ENCODE measurements at regions not wholly inside any gene's neighbourhood (a gene's known extent, or its start where the extent isn't known, plus 50 kb on each side); places are given as distances from the start of the nearest gene placed in this dataset.
"Not testable (repeated sequence)": the region's sequence is repeated elsewhere in the genome, so short reads cannot be mapped to it uniquely, and the experiment has no call there.

DNA sequence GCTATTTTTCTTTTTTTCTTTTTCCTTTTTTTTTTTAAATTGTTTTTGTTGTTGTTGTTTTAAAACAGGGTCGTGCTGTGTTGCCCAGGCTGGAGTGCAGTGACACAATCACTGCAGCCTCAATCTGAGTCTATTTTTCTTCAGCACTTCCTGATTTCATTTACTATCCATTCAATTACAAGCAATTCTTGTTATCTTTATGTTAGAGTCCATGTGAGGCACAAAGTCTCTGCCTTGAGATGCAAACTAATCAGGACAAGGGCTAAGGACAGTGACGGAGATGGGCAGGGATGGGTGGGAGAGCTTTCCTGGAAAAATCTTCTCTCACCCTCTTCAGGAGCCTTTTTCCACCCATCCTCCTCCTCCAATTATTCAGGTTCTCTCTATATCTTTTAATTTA lies 157.3 kb upstream of the AUTS2 start:
- no peak for DNase-seq

DNA sequence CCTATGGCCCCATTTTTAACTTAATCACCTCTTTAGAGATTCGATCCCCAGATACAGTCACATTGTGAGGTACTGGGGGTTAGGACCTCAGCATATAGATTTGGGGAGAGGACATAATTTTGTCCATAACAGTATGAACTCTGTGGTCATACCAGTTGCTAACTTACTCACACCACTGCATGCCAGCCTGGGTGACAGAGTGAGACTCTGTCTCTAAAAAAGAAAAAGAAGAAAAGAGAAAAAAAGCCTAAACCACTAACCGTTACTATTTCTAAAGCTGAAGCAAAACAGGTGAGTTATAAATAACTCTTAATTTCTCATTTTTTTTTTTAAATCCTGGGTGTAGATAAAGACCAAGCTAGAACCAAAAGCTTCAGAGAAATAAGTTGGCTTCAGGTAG lies 155.1 kb upstream of the AUTS2 start:
- no peak for DNase-seq

DNA sequence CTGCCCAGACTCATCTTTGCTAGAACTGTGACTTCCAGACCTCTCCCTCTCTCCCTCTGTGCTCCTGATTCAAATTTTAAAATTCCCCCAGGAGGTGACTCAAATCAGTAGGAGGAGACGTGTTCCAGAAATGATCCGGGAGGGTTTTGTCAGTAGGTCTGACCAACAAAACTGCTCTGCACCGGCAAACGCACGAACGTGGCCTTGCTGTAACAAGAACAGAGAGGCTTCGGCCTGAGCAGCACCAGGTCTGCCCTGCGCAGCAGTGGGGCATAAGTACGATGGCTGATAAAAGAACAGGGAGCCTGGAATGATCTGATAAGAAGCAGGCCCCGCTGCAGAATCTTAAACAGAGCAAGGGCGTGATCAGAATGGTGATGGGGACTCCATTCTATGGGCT lies 152.7 kb upstream of the AUTS2 start:
- DNase-seq, result no peak

DNA sequence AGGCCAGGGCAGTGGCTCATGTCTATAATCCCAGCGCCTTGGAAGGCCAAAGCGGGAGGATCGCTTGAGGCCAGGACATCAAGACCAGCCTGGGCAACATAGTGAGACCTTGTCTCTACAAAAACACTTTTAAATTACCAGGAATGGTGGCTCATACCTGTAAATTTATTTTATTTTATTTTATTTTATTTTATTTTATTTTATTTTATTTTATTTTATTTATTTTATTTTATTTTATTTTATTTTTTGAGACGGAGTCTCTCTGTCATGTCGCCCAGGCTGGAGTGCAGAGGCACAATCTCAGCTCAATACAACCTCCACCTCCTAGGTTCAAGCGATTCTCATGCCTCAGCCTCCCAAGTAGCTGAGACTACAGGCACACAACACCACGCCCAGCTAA lies 152.1 kb upstream of the AUTS2 start:
- not testable (repeated sequence) for DNase-seq

DNA sequence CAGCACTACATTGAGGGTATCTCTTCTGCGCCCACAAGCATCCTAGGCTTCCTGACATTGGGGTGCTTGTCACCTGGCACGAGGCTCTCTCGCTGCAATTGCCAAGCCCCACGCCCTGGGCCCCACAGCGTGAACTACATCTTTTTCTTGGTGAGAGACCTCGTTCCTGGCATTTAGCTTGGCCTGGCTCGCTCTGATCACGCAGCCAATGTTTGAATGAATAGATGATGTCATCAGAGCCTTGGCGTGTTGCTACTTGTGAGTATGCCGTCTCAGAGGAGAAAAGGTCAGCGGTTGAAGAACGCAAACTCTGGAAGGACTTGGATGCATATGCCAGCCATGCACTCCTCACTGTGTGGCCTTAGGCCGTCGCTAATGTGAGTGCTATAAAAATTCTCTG lies 150.2 kb upstream of the AUTS2 start:
- no peak for DNase-seq

DNA sequence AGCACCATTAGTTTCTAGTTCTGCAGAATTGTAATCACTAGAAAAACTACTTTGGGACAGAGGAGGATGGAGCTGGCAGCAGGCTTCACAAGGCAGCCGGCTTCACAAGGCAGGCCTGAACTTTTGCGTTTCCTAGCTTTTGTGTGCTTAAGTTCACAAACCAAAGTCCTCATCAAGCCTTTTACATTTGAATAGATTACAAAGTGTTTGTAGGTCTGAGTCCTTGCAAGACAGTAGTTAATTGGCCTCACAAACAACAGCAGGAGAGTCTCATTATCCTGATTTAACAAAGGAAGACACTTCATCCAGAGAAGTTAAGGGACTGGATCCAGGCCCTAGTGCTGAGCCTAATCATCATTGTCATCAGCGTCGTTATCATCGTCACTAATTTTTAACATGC lies 147.8 kb upstream of the AUTS2 start:
- no peak for DNase-seq

DNA sequence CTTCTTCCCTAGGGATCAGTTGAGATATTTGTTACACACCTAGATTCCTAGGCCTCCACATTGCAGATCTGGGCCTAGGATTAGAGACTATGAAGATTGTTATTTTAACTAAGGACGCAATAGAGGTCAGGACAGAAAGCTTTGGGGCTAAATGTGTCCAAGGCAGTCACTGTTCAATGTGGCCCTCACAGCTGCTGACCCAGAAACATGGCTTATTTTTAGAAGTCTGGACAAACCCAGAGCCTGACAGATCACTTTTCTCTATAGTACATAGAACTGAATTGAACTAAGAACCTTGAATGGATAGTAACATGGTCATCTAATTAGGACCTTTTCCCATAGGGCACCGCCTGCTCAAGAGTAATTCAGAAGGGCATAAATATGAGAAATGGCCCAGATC lies 146.6 kb upstream of the AUTS2 start:
- no peak for DNase-seq

DNA sequence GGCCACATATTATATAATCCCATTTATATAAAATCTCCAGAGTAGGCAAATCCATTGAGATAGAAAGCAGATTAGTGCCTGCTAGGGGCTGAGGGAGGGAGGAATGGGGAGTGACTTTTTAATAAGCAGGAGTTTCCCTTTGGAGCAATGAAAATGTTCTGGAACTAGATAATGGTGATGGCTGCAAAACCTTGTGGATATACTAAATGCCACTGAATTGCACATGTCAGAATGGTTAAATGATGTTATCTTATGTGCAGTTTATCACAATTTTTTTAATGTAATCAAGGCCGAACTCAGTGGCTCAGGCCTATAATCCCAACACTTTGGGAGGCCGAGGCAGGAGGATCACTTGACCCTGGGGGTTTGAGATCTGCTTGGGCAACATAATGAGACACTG lies 145.5 kb upstream of the AUTS2 start:
- no peak for DNase-seq

DNA sequence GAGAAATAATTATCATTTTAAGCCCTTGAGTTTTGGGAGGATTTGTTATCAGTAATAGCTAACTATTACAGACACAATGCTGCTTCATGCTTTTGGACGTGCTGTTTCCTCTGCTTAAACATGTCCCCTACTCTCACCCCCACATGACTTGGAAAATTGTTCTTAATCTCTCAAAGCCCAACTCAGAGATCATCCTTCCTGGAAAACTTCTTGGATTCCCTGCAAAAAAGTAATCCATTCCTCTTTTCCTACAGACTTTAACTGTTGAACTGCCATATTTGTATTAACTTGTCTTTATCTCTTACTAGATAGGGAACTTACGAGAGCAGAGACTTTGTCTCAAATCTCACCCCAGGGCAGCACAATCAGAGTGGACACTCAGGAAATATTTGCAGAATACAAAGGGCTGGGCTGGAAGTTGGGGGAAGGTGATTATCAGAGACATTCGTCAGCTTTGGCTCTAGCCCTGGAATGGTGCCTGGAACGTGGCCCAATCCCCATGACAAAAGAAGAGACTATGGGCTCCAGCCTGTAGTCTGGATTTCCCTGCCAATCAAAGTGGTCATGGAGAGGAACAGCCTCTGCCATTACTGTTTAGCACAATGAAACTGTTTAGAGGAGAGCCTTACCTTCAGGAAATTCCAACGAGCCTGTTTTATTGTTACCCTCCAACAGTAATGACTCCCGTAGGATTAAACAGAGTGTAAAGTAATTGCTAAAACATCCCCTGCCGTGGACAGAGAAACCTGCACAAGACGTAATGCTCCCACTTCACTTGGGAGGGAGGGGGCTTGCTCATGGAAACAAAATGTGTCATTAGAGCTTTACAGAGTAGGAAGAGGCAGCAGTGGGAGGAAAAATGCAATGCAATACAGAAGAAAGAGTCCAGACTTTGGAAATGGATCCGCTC lies 140.4 kb upstream of the AUTS2 start:
- peak; percentile 9 for DNase-seq

DNA sequence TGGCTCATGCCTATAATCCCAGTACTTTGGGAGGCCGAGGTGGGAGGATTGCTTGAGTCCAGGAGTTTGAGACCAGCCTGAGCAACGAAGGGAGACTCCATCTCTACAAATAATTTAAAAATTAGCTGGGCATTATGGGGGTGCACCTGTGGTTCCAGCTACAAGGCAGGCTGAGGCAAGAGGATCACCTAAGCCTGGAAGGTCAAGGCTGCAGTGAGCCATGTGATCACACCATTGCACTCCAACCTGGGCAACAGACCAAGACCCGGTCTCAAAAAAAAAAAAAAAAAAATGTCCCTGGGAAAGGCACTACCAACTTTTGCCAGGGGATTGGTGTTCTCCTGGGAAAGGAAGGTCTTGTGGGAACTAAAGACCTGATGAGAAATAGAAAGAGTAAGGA lies 134.2 kb upstream of the AUTS2 start:
- no peak for DNase-seq

DNA sequence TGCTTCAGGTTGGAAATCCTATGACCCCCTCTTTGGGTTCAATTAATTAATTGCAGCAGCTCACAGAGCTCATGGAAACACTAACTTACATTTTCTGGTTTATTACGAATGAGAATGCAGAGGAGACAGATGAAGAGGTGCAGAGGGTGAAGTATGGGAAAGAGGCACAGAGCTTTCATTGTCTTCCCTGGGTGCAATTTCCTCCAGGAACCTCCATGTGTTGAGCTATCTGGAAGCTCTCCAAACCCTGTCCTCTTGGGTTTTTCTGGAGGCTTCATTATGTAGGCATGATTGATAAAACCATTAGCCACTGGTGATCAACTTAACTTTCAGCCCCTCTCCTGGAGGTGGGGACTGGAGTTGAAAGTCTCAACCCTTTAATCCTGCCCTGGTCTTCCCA lies 133.0 kb upstream of the AUTS2 start:
- no peak for DNase-seq

DNA sequence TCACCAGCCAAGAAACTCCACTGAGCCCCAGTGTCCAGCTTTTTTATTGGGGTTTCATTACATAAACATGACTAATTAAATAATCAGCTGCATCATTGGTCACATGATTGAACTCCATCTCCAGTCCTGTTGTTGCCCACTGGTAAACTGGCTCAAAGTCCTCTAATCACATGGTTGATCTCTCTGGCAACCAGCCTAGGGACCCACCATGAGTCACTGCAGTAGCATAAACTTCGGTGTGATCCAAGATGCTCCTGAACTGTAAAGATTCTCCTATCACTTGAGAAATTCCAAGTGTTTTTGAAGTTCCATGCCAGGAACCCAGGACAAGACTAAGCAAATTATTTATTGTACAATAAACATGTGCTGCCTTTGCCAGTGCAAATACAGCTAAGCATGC lies 130.4 kb upstream of the AUTS2 start:
- no peak for DNase-seq

DNA sequence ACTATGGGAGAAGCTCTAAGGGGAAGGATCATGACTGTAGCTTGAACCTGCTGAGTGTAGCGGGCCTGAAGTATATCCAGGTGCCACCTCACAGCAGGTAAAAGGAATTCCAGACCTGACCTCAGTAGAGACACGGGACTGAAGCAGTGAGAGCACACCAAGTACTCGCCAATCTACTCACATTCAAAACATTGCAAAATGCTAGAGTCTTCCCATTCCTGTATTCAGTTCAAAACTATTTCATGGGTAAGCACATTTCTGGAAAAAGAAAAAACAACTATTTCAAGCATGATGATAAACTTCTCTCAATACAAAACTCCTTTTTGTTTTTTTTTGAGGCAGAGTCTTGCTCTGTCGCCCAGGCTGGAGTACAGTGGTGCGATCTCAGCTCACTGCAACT lies 121.9 kb upstream of the AUTS2 start:
- no peak for DNase-seq

DNA sequence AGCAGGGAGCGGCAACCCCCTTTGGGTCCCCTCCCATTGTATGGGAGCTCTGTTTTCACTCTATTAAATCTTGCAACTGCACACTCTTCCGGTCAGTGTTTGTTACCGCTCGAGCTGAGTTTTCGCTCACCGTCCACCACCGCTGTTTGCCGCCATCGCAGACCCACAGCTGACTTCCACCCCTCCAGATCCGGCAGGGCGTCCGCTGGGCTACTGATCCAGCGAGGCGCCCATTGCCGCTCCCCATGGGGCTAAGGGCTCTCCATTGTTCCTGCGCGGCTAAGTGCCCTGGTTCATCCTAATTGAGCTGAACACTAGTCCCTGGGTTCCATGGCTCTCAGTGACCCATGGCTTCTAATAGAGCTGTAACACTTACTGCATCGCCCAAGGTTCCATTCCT lies 115.6 kb upstream of the AUTS2 start:
- no peak for DNase-seq

DNA sequence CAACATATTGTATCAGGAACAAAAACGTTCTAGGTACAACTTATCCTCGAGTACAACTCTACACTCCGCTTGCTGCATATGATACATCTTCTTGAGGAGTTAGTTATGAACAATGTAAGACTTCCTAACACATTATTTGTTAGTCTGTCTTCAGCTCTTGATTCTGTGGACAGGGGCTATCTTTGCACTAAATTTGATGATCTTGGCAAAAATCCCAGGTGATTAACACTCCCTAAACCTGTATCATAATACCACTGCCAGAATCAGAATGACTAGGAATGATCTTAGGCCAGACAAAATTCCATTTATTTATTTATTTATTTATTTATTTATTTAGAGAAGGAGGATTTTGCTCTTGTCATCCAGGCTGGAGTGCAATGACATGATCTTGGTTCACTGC lies 108.7 kb upstream of the AUTS2 start:
- DNase-seq, result no peak

DNA sequence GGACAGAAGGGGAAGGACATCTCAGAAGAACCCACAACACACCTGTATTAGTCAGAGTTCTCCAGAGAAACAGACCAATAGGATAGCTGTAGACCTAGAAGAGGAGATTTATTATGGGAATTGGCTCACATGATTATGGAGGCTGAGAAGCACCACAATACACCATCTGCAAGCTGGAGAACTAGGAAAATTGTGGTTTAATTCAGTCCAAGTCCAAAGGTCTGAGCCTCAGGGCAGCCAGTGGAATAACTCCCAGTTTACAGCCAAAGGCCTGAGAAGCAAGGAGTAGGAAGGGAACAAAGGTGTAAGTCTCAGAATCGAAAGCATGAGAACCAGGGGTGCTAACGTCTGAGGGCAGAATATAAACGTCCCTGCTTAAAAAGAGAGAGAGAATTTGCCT lies 99.6 kb upstream of the AUTS2 start:
- DNase-seq, result no peak

DNA sequence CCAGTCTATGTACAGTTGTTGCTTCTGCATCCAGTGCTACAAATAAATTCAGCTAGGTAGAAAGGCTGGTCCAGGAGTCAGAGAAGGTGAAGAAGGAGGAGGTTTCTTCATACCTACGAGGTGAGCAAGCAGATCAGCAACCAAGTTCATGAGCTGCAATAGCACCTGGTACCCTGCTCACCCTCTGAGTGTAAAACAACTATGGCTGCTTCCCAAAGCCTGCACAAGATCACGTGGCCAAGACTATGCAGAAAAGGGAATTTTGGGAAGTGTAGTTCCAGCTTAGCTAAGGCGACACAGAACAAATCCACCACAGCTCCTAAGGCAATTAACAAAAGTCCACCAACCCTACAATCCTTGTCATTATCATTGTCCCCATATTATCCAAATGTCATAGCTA lies 95.9 kb upstream of the AUTS2 start:
- no peak for DNase-seq

DNA sequence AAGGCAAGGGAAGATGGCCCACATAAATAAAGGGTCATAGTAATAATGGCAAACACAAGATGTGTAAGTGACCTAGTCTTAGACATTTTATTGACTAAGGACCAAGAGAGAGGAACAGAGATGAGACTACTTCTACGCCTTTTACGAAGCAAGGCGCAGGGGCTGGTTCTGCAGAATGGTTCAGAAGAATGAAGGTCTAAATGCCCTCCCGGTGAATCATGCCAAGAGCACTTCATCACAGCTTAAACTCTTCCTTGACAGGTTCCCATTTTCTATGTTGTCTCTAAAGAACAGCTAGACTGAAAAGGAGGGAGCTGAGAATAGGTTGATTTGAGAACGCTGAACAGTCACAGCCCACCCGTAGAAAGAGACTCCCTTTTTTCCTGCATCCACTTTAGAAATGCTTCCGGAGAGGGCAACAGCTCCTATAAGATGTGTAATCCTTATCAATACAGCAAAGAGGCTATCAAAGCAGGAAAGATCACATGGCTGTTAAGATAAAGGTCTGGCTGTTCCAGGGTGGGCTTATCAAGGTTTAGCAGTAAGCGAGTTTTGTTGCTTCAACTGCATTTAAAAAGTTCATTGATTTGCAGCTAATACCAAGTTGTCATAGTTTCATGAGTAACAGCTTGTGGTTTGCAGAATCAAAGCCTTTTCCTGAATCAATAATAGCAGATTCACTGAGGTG lies 93.4 kb upstream of the AUTS2 start:
- DNase-seq, result no peak

DNA sequence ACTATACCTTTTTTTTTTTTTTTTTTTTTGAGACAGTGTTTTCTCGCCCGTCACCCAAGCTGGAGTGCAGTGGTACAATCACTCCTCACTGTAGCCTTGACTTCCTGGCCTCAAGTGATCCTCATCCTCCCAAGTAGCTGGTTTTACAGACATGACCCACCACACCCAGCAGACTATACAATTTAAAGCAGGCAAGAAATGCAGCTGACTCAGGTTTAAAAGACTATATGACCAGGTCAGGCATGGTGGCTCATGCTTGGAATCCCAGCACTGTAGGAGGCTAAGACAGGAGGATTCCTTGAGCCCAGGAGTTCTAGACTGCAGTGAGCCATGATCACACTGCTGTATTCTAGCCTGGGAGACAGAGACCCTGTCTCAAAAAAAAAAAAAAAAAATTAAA lies 89.5 kb upstream of the AUTS2 start:
- no peak for DNase-seq

DNA sequence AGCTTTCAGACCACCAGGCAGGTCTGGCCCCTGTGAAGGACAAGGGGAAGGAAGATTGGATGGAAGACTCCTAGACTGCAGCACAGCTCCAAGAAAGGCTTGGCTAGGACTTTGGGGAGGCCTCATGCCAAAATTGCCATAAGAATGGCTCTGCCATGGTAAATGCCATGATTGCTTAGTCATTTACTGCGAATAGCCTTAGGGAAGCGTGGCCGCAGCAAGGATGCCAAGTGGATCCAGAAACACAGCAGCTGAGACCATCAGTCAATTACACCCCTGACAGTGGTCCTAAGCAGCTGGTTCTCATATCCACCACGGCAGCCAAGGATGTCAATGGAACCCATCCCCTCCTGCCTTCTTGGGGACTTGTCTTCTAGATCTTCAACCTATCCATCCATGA lies 88.2 kb upstream of the AUTS2 start:
- DNase-seq, result no peak

DNA sequence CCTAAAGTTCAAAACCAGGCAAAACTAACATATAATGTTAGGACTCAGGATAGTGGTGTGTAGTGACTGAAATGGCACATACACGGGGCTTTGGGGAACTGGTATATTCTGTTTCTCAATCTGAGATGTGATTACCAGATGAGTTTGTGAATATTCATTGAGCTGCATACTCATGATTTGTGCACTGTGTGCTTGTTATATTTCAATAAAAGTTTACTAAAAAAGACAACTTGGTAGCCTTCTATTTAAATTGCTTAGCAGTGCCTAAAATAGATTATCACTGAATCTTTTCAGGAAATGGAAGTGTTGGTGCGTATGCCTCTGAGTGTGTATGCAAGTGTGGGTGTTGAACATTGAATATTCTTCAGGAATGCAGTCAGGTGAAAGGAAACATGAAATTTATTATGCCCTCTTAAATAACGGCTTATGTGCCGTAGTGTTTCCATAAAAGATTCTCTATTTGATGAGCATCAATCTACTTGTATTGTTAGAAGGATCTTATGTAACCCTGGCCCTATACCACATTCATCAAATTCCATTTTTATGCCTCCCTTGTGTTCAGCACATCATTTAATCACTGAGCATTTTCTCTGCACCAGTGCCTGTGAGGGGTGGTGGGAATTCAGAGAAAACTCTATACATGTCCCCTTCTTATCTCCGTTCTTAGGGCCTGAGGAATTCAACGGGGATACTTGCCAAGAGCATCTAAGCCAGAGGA lies 82.6 kb upstream of the AUTS2 start:
- no peak for DNase-seq

DNA sequence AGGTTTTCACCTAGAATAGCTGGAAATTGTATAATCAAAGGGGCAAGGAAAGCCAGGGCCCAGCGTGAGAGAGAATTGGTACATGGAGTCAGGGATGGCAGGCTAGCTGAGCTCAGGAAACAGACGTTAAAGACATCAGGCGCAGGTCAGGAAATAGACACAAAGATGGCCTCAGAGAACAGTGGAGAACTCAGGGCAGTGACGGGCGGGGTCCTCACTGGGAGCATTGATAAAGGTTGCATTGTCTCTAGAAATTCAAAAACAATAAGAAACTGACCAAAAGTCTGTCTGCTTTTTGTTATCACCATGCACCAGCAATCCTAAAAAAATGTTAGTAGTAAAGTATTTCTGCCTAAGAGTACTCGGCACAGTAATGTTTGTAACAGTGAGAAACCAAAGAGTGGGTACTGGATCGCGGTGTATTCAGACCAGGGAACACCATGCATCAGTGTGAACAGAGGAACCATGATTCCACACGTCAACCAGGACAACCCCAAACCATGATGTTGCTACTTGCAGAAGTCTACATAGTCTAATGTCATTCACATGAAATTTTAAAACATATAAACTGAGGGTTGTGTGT lies 81.9 kb upstream of the AUTS2 start:
- DNase-seq, result no peak

DNA sequence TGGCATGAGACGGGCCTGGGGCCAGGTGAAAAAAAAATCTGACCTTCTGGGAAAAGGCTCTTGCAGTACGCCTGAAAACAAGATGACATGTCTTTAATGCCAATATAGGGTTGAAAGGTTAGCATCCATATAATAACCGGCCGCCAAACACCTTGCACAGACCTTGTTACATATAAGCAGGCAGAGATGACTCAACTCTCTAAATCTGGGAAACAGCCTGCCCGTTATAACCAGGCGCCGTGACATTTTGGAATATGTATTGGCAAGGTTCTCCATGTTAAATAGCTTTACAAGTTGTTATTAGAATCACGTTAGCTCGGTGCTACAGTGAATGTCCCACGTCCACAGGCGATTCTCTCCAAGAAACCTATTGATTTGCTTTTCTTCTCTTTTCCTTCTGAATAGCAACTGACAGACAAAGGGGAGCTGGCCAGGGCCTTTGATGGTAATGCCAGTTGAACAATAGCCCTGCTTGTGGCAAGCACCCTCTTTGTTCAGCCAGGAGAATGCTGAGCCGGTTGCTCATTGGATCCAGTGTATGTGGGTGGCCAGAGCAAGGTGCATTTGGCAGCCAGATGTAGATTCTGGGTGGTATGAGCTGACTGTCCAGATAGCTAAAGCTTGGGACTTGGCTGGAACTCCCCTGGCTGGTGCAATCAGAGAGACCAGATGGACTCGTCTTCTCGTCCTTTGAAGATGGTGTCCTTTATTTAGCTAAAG lies 80.1 kb upstream of the AUTS2 start:
- no peak for DNase-seq
